Caco-2 (cell line): ENCODE measurements at regions not wholly inside any gene's neighbourhood (a gene's known extent, or its start where the extent isn't known, plus 50 kb on each side); places are given as distances from the start of the nearest gene placed in this dataset.

Experiments
- BruUV-seq: library from RNA; stranded (reverse); fragments of 400-500 nt; replicated peaks from 2 replicates; lab custom pipeline; 2021; lab: Mats Ljungman, UMichigan
- CTCF ChIA-PET: fragments of 300-600 bp; sonication (Branson Sonifier 250); formaldehyde crosslinking; loops from one replicate; lab custom pipeline; 2022; ENCODE audit warnings: antibody characterized with exemption; lab: Charles Lee
- POLR2A ChIA-PET: fragments of 300-600 bp; sonication (Branson Sonifier 250); formaldehyde crosslinking; loops from one replicate; lab custom pipeline; 2022; ENCODE audit warnings: antibody characterized with exemption; lab: Charles Lee
- DNase-seq, 2 experiments: peaks; one replicate each; pipeline versions ENCODE4 v3.0.0 to v3.0.0-alpha.2; 2020 to 2022
- H3K27me3 ChIP-seq: replicated peaks from 2 replicates; pipeline ENCODE4 v1.6.0; 2011; ENCODE audit warnings: low read length; ENCODE audit not compliant: control insufficient read depth, insufficient read depth
- H3K36me3 ChIP-seq: 2 replicates; pipeline ENCODE4 v1.5.1; 2011; ENCODE audit warnings: low read length; ENCODE audit not compliant: control insufficient read depth, insufficient read depth
- H3K4me1 ChIP-seq: fragments of 250-450 bp; sonication (Bioruptor Pico); 2 replicates; pipeline ENCODE4 v1.5.1; 2020; ENCODE audit warnings: mild to moderate bottlenecking
- H3K4me3 ChIP-seq: 2 replicates; pipeline ENCODE4 v1.5.1; 2011; ENCODE audit warnings: low read depth, mild to moderate bottlenecking, control low read depth, low read length
- H3K9me3 ChIP-seq: fragments of 250-450 bp; sonication (Bioruptor Pico); 2 replicates; pipeline ENCODE4 v1.5.1; 2020; ENCODE audit warnings: mild to moderate bottlenecking, moderate library complexity
- H3K27ac Mint-ChIP-seq: one replicate; pipeline ENCODE4 v1.8.0; 2022; ENCODE audit warnings: mixed read lengths; ENCODE audit not compliant: unreplicated experiment
- H3K27me3 Mint-ChIP-seq: one replicate; pipeline ENCODE4 v1.8.0; 2022; ENCODE audit warnings: mixed read lengths; ENCODE audit not compliant: insufficient read depth, unreplicated experiment
- H3K36me3 Mint-ChIP-seq: one replicate; pipeline ENCODE4 v1.8.0; 2022; ENCODE audit warnings: mild to moderate bottlenecking, mixed read lengths; ENCODE audit not compliant: insufficient read depth, unreplicated experiment
- H3K4me1 Mint-ChIP-seq: one replicate; pipeline ENCODE4 v1.8.0; 2022; ENCODE audit warnings: low read depth, mixed read lengths; ENCODE audit not compliant: unreplicated experiment
- H3K4me3 Mint-ChIP-seq: one replicate; pipeline ENCODE4 v1.8.0; 2022; ENCODE audit warnings: mild to moderate bottlenecking, moderate library complexity, mixed read lengths; ENCODE audit not compliant: unreplicated experiment
- H3K9me3 Mint-ChIP-seq: one replicate; pipeline ENCODE4 v1.8.0; 2022; ENCODE audit warnings: mixed read lengths; ENCODE audit not compliant: unreplicated experiment
- intact Hi-C: fragments of 100-400 bp; cut with micrococcal nuclease; formaldehyde crosslinking; loops from one replicate; pipeline ENCODE4 v1.10.0; 2022; ENCODE audit not compliant: unreplicated experiment
- TF ChIP-seq, protein P1 (sequence below), 2 experiments: fragments of 200-600 bp in 1 of 2; IDR thresholded peaks; 1 replicate in 1 of 2; 2 replicates in 1 of 2; pipeline versions ENCODE4 v1.5.1 to v1.8.0; 2011 to 2022; ENCODE audit warnings: antibody characterized with exemption in 1 of 2, control low read depth in 1 of 2, inconsistent platforms in 1 of 2, low read depth in 1 of 2, low read length in 1 of 2, mild to moderate bottlenecking in 1 of 2, moderate library complexity in 1 of 2; ENCODE audit not compliant: insufficient read depth in 1 of 2, severe bottlenecking in 1 of 2, unreplicated experiment in 1 of 2

DNA sequence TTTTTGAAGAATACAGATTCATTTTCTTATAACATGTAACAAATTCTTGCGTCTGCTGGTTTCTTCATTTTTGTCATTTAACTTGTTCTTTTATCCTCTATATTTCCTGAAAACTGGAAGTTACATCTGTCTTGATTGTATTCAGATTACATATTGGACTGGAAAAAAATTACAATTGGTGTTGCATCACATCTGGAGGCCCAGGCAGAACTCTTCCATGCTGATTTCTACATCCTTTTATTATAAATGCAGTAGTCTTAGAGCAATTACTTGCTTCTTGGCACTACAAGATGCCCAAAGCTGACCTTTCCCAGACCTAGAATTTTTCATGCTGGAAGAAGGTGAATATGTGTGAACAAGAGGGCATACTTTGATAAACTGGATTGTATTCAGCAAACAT is 460.9 kb upstream of the CNTNAP2 start:
- H3K4me1 ChIP-seq, result no peaks in the 10 kb centered on the region
- H3K36me3 Mint-ChIP-seq, result no peaks in the 10 kb centered on the region
- H3K9me3 ChIP-seq, result no peaks in the 10 kb centered on the region
- no peaks in the 10 kb centered on the region for H3K27me3 ChIP-seq
- H3K27ac Mint-ChIP-seq, result no peak overlapping the region
- BruUV-seq, result no TSS peak
- POLR2A ChIA-PET, result no interaction called here
- H3K9me3 Mint-ChIP-seq, result no peaks in the 10 kb centered on the region
- CTCF ChIA-PET, result no interaction called here
- H3K27me3 Mint-ChIP-seq, result no peaks in the 10 kb centered on the region
- intact Hi-C loops, result no loop called here
- H3K4me1 Mint-ChIP-seq, result no peaks in the 10 kb centered on the region
- TF ChIP-seq, protein P1, sequence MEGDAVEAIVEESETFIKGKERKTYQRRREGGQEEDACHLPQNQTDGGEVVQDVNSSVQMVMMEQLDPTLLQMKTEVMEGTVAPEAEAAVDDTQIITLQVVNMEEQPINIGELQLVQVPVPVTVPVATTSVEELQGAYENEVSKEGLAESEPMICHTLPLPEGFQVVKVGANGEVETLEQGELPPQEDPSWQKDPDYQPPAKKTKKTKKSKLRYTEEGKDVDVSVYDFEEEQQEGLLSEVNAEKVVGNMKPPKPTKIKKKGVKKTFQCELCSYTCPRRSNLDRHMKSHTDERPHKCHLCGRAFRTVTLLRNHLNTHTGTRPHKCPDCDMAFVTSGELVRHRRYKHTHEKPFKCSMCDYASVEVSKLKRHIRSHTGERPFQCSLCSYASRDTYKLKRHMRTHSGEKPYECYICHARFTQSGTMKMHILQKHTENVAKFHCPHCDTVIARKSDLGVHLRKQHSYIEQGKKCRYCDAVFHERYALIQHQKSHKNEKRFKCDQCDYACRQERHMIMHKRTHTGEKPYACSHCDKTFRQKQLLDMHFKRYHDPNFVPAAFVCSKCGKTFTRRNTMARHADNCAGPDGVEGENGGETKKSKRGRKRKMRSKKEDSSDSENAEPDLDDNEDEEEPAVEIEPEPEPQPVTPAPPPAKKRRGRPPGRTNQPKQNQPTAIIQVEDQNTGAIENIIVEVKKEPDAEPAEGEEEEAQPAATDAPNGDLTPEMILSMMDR (IDR thresholded peaks at IDR 0.05; ENCODE audit: insufficient read depth in 1 of 2, low read depth in 1 of 2, low read length in 1 of 2, severe bottlenecking in 1 of 2, unreplicated experiment in 1 of 2), result no peak
- no peak overlapping the region for H3K4me3 Mint-ChIP-seq
- H3K4me3 ChIP-seq, result no peak overlapping the region
- H3K36me3 ChIP-seq, result no peaks in the 10 kb centered on the region
- no peak for DNase-seq

DNA sequence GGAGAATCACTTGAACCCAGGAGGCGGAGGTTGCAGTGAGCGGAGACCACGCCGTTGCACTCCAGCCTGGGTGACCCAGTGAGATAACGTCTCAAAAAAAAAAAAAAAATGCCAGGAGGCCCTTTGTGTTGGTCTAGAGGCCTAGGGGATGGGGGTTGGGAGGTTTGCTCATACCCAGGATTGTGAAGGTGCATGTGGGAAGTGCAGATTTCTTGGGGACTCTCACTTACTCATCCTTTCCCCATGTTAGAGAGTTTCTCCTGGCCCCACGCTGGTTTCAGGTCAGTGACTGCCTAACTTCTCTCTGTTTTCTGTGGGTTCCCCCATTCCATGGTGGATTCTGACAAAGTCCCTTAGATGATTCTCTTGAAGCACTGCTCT is 471.5 kb upstream of the CNTNAP2 start:
- BruUV-seq, result no TSS peak
- no peaks in the 10 kb centered on the region for H3K36me3 Mint-ChIP-seq
- H3K27me3 Mint-ChIP-seq, result no peaks in the 10 kb centered on the region
- H3K4me3 Mint-ChIP-seq, result no peak overlapping the region
- Histone ChIP-seq H3K36me3 (no peaks in the 10 kb centered on the region), H3K27me3 (no peaks in the 10 kb centered on the region), H3K9me3 (0 out of 2 replicates have a peak, but pooled peaks cover 5% of the 10 kb centered on the region), H3K4me1 (no peaks in the 10 kb centered on the region), H3K4me3 (no peak overlapping the region)
- no peak for DNase-seq
- intact Hi-C loops, result no loop called here
- H3K9me3 Mint-ChIP-seq, result peaks cover 10% of the 10 kb centered on the region
- no peak overlapping the region for H3K27ac Mint-ChIP-seq
- ChIA-PET CTCF (interaction anchor here (0.8 kb wide), 1 partner anchor 449 kb away, joined by 3 read pairs; no protein-coding TSS in a partner anchor), POLR2A (no interaction called here)
- no peaks in the 10 kb centered on the region for H3K4me1 Mint-ChIP-seq
- TF ChIP-seq, protein P1 (IDR thresholded peaks at IDR 0.05; ENCODE audit: insufficient read depth in 1 of 2, low read depth in 1 of 2, low read length in 1 of 2, severe bottlenecking in 1 of 2, unreplicated experiment in 1 of 2), result no peak

DNA sequence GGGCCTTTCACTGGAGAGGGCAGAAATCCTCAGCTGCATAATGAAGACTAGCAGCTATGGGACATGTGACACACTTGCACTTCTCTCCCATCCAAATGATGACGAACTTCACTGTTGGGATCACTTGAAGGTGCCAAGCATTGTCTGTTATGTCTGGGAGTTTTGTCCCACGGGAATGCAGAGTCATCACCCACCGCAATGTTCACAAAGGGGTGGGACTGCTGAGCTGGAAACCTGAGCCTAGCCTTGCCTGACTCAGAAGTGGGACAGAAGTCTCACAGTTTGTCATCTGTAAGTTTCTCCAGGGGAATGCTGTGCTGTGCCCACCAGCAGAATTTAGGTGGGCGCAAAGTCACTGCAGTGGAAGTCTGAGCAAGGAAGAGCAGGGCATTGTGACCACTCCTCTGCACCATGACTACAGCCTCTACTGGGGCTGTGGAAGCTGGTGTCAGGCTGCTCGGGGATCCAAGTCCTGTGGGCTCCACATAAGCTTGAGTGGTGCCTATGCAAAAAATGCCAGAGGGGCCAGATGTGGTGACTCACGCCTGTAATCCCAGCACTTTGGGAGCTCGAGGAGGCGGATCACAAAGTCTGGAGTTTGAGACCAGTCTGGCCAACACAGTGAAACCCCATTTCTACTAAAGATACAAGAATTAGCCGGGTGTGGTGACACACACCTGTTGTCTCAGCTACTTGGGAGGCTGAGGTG is 472.0 kb upstream of the CNTNAP2 start:
- no peak overlapping the region for H3K4me3 ChIP-seq
- Mint-ChIP-seq H3K27me3 (no peaks in the 10 kb centered on the region), H3K27ac (no peak overlapping the region), H3K9me3 (peaks cover 10% of the 10 kb centered on the region), H3K4me1 (no peaks in the 10 kb centered on the region), H3K36me3 (no peaks in the 10 kb centered on the region), H3K4me3 (no peak overlapping the region)
- H3K9me3 ChIP-seq, result 0 out of 2 replicates have a peak, but pooled peaks cover 5% of the 10 kb centered on the region
- no peaks in the 10 kb centered on the region for H3K27me3 ChIP-seq
- no peaks in the 10 kb centered on the region for H3K36me3 ChIP-seq
- BruUV-seq, result no TSS peak
- TF ChIP-seq, protein P1 (IDR thresholded peaks at IDR 0.05; ENCODE audit: insufficient read depth in 1 of 2, low read depth in 1 of 2, low read length in 1 of 2, severe bottlenecking in 1 of 2, unreplicated experiment in 1 of 2), result no peak
- POLR2A ChIA-PET, result no interaction called here
- H3K4me1 ChIP-seq, result no peaks in the 10 kb centered on the region
- CTCF ChIA-PET, result interaction anchor here (0.8 kb wide), 1 partner anchor 450 kb away, joined by 3 read pairs; no protein-coding TSS in a partner anchor
- intact Hi-C loops, result no loop called here
- DNase-seq, result no peak
